NCI-H748 (cell line): ENCODE measurements at regions not wholly inside any gene's neighbourhood (a gene's known extent, or its start where the extent isn't known, plus 50 kb on each side); places are given as distances from the start of the nearest gene placed in this dataset.
"Not testable (repeated sequence)": the region's sequence is repeated elsewhere in the genome, so short reads cannot be mapped to it uniquely, and the experiment has no call there.

Experiments used
- DNase-seq: peaks from one replicate; lab custom pipeline; 2025; ENCODE audit not compliant: unreplicated experiment; lab: John Stamatoyannopoulos, UW

- no peak for DNase-seq
Measured at GRCh38 chrX:121851033-121851432, 803.6 kb downstream of the GLUD2 start.

- no peak for DNase-seq
Measured at GRCh38 chrX:121853762-121854613, 806.6 kb downstream of the GLUD2 start.

- DNase-seq, result no peak
Measured at GRCh38 chrX:121854614-121854911, 807.2 kb downstream of the GLUD2 start.

- DNase-seq, result peak; percentile 7
Measured at GRCh38 chrX:121858867-121859647, 811.6 kb downstream of the GLUD2 start.

GRCh38 chrX:121863976-121864375 lies 816.6 kb downstream of the GLUD2 start:
- no peak for DNase-seq

- DNase-seq, result peak; percentile 4
Measured at GRCh38 chrX:121864561-121864960, 817.2 kb downstream of the GLUD2 start.

- no peak for DNase-seq
Measured at GRCh38 chrX:121869876-121870477, 822.6 kb downstream of the GLUD2 start.

- no peak for DNase-seq
Measured at GRCh38 chrX:121871122-121871521, 823.7 kb downstream of the GLUD2 start.

- DNase-seq, result no peak
Measured at GRCh38 chrX:121876305-121876704, 828.9 kb downstream of the GLUD2 start.

- DNase-seq, result not testable (repeated sequence)
Measured at GRCh38 chrX:121877337-121877736, 829.9 kb downstream of the GLUD2 start.

GRCh38 chrX:121886557-121886956 lies 839.1 kb downstream of the GLUD2 start:
- DNase-seq, result no peak

GRCh38 chrX:121894756-121895155 lies 847.3 kb downstream of the GLUD2 start:
- DNase-seq, result no peak

- no peak for DNase-seq
Measured at GRCh38 chrX:121902463-121902862, 855.1 kb downstream of the GLUD2 start.

GRCh38 chrX:121903961-121904360 lies 856.6 kb downstream of the GLUD2 start:
- no peak for DNase-seq

- no peak for DNase-seq
Measured at GRCh38 chrX:121921258-121921657, 873.8 kb downstream of the GLUD2 start.

GRCh38 chrX:121931567-121931966 lies 884.2 kb downstream of the GLUD2 start:
- no peak for DNase-seq

GRCh38 chrX:121932688-121933087 lies 885.3 kb downstream of the GLUD2 start:
- DNase-seq, result no peak

- DNase-seq, result no peak
Measured at GRCh38 chrX:121949041-121949760, 901.8 kb downstream of the GLUD2 start.

GRCh38 chrX:121958886-121959285 lies 911.5 kb downstream of the GLUD2 start:
- no peak for DNase-seq

- DNase-seq, result no peak
Measured at GRCh38 chrX:121975671-121976070, 928.3 kb downstream of the GLUD2 start.

- DNase-seq, result no peak
Measured at GRCh38 chrX:121987163-121987562, 939.8 kb downstream of the GLUD2 start.
